GM18951 (cell line): ENCODE measurements at regions not wholly inside any gene's neighbourhood (a gene's known extent, or its start where the extent isn't known, plus 50 kb on each side); places are given as distances from the start of the nearest gene placed in this dataset.
"Not testable (repeated sequence)": the region's sequence is repeated elsewhere in the genome, so short reads cannot be mapped to it uniquely, and the experiment has no call there.

Source experiments
- POLR2A ChIP-seq: IDR thresholded peaks from 4 replicates; pipeline ENCODE4 v1.6.1; 2011; ENCODE audit warnings: mild to moderate bottlenecking; ENCODE audit not compliant: insufficient read length, insufficient read depth; ENCODE audit errors: extremely low read depth
- in situ Hi-C: fragments of 300-500 bp; cut with MboI; formaldehyde crosslinking; loops from one replicate; pipeline ENCODE4 v1.12.0; 2022; ENCODE audit warnings: low sequenced_read_pairs, mixed read lengths, inconsistent platforms; ENCODE audit not compliant: unreplicated experiment

- no peak for TF ChIP-seq POLR2A
- in situ Hi-C loops: no loop called here
Observed at GRCh38 chr11:35046681-35047080, 92.3 kb upstream of the CD44 start.

- in situ Hi-C loops: no loop called here
Observed at GRCh38 chr11:35047179-35047578, 91.8 kb upstream of the CD44 start.

GRCh38 chr11:35047769-35048168 lies 91.2 kb upstream of the CD44 start:
- no peak for TF ChIP-seq POLR2A
- in situ Hi-C loops: no loop called here

More at GRCh38 chr11:35047179-35047578, 91.8 kb upstream of the CD44 start:
- TF ChIP-seq POLR2A: no peak

GRCh38 chr11:35048346-35048745 lies 90.6 kb upstream of the CD44 start:
- in situ Hi-C loops: not testable (repeated sequence)

GRCh38 chr11:35049859-35050531 lies 89.0 kb upstream of the CD44 start:
- TF ChIP-seq POLR2A: no peak
- in situ Hi-C loops: no loop called here

GRCh38 chr11:35050541-35050995 lies 88.4 kb upstream of the CD44 start:
- in situ Hi-C loops: no loop called here
- no peak for TF ChIP-seq POLR2A

GRCh38 chr11:35056391-35057093 lies 82.4 kb upstream of the CD44 start:
- no peak for TF ChIP-seq POLR2A
- in situ Hi-C loops: no loop called here

GRCh38 chr11:35057926-35058668 lies 80.9 kb upstream of the CD44 start:
- no peak for TF ChIP-seq POLR2A
- in situ Hi-C loops: no loop called here

GRCh38 chr11:35058669-35059434 lies 80.1 kb upstream of the CD44 start:
- in situ Hi-C loops: no loop called here
- TF ChIP-seq POLR2A: no peak

GRCh38 chr11:35061516-35062440 lies 77.2 kb upstream of the CD44 start:
- in situ Hi-C loops: no loop called here
- no peak for TF ChIP-seq POLR2A

GRCh38 chr11:35063488-35063931 lies 75.5 kb upstream of the CD44 start:
- in situ Hi-C loops: no loop called here
- TF ChIP-seq POLR2A: no peak
